ENCODE measurements at regions not wholly inside any gene's neighbourhood (a gene's known extent, or its start where the extent isn't known, plus 50 kb on each side); places are given as distances from the start of the nearest gene placed in this dataset.

DNA sequence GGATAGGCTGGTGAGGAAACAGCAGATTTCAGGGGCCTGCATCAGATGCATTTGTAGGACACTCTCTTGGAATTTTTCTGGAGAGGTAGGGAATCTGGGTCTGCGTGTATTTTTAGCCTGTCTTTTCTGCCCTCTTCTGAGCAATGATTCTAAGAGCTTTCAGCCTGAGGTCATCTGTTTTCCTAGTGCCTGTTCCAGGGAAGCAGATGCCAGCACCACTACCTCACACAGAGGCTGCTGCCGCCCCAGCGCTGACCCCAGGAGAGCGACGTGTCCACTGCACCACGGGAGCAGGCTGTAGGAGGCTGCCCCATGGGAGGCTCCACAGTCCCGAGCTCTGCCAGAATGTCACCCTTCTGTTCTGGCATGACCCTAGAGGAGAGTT is 316.5 kb downstream of the CYP26B1 start:
- Histone ChIP-seq H3K4me3 (ENCODE audit: low read depth, low read length) (no peak overlapping the region), H3K27me3 (ENCODE audit: control insufficient read depth, insufficient read depth, low read length) (no peaks in the 10 kb centered on the region), H3K36me3 (ENCODE audit: control insufficient read depth, insufficient read depth, low read length) (no peaks in the 10 kb centered on the region)
- TF ChIP-seq, protein P1, sequence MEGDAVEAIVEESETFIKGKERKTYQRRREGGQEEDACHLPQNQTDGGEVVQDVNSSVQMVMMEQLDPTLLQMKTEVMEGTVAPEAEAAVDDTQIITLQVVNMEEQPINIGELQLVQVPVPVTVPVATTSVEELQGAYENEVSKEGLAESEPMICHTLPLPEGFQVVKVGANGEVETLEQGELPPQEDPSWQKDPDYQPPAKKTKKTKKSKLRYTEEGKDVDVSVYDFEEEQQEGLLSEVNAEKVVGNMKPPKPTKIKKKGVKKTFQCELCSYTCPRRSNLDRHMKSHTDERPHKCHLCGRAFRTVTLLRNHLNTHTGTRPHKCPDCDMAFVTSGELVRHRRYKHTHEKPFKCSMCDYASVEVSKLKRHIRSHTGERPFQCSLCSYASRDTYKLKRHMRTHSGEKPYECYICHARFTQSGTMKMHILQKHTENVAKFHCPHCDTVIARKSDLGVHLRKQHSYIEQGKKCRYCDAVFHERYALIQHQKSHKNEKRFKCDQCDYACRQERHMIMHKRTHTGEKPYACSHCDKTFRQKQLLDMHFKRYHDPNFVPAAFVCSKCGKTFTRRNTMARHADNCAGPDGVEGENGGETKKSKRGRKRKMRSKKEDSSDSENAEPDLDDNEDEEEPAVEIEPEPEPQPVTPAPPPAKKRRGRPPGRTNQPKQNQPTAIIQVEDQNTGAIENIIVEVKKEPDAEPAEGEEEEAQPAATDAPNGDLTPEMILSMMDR (IDR thresholded peaks at IDR 0.05; ENCODE audit: insufficient read depth, low read length, poor library complexity, severe bottlenecking) = no peak
- DNase-seq (ENCODE audit: low read depth) = peak; percentile 55

- TF ChIP-seq, protein P1 (IDR thresholded peaks at IDR 0.05; ENCODE audit: insufficient read depth, low read length, poor library complexity, severe bottlenecking) = no peak
- Histone ChIP-seq H3K4me3 (ENCODE audit: low read depth, low read length) (no peak overlapping the region), H3K27me3 (ENCODE audit: control insufficient read depth, insufficient read depth, low read length) (no peaks in the 10 kb centered on the region), H3K36me3 (ENCODE audit: control insufficient read depth, insufficient read depth, low read length) (no peaks in the 10 kb centered on the region)
- no peak for DNase-seq (ENCODE audit: low read depth)
Observed at GRCh38 chr2:71830497-71831192, 317.0 kb downstream of the CYP26B1 start.

- H3K4me3 ChIP-seq (ENCODE audit: low read depth, low read length) = no peak overlapping the region
- no peak for DNase-seq (ENCODE audit: low read depth)
- TF ChIP-seq, protein P1 (IDR thresholded peaks at IDR 0.05; ENCODE audit: insufficient read depth, low read length, poor library complexity, severe bottlenecking) = no peak
- H3K27me3 ChIP-seq (ENCODE audit: control insufficient read depth, insufficient read depth, low read length) = no peaks in the 10 kb centered on the region
- H3K36me3 ChIP-seq (ENCODE audit: control insufficient read depth, insufficient read depth, low read length) = no peaks in the 10 kb centered on the region
Observed at GRCh38 chr2:71829008-71829407, 318.7 kb downstream of the CYP26B1 start.

DNA sequence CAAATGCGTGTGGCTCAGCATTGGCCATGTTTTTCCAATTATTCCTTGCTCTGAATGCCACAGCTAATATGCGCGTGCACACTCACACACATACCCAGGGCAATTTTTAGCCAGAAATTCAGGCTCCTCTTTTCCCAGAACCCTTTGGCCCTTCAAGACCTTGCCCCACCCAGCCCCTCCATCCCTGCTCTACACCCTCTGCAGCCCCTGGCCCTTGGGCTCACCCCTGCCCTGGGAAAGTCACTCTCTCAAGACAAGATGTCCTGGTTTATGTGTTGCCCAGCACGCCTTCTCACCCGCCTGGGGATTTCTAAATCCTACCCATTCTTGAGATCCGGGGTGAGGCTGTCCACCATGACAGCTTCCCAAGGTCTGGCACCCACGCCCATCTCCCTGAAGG is 319.7 kb downstream of the CYP26B1 start:
- TF ChIP-seq, protein P1 (IDR thresholded peaks at IDR 0.05; ENCODE audit: insufficient read depth, low read length, poor library complexity, severe bottlenecking) = no peak
- H3K27me3 ChIP-seq (ENCODE audit: control insufficient read depth, insufficient read depth, low read length) = no peaks in the 10 kb centered on the region
- H3K4me3 ChIP-seq (ENCODE audit: low read depth, low read length) = no peak overlapping the region
- DNase-seq (ENCODE audit: low read depth) = no peak
- H3K36me3 ChIP-seq (ENCODE audit: control insufficient read depth, insufficient read depth, low read length) = no peaks in the 10 kb centered on the region

DNA sequence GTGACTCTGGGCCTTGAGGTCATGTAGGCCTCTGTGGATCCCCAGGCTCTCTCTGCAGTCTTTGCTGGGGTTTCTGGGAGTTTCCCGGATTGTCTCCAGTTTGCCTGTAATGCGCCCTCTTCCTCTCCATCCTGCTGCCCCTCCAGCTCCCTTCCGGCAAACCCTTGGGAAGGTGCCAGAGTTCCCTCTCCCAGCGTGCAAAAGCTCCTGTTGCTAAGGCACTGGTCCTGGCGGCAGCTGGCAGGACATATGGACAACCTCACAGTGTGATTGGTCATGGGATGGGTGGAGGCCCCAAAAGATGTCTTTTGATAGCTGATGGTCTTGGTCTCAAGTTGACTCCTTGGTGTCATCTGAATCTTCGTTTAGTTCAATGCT is 320.1 kb downstream of the CYP26B1 start:
- H3K27me3 ChIP-seq (ENCODE audit: control insufficient read depth, insufficient read depth, low read length) = no peaks in the 10 kb centered on the region
- no peak for DNase-seq (ENCODE audit: low read depth)
- H3K36me3 ChIP-seq (ENCODE audit: control insufficient read depth, insufficient read depth, low read length) = no peaks in the 10 kb centered on the region
- TF ChIP-seq, protein P1 (IDR thresholded peaks at IDR 0.05; ENCODE audit: insufficient read depth, low read length, poor library complexity, severe bottlenecking) = no peak
- H3K4me3 ChIP-seq (ENCODE audit: low read depth, low read length) = no peak overlapping the region
